GM19023 (cell line): ENCODE measurements at regions not wholly inside any gene's neighbourhood (a gene's known extent, or its start where the extent isn't known, plus 50 kb on each side); places are given as distances from the start of the nearest gene placed in this dataset.

Source experiments
- ATAC-seq: cut with Tn5 transposase; IDR thresholded peaks from one replicate; pipeline ENCODE4 v1.9.1; 2021; ENCODE audit warnings: mild to moderate bottlenecking, moderate library complexity; ENCODE audit not compliant: unreplicated experiment

GRCh38 chr14:51468523-51468922 lies 183.2 kb upstream of the FRMD6 start:
- no peak for ATAC-seq

GRCh38 chr14:51472881-51473280 lies 178.8 kb upstream of the FRMD6 start:
- no peak for ATAC-seq

GRCh38 chr14:51473351-51473750 lies 178.4 kb upstream of the FRMD6 start:
- ATAC-seq: no peak

GRCh38 chr14:51473808-51474565 lies 177.7 kb upstream of the FRMD6 start:
- ATAC-seq: no peak

GRCh38 chr14:51474854-51475253 lies 176.9 kb upstream of the FRMD6 start:
- no peak for ATAC-seq

- no peak for ATAC-seq
These were observed 173.5 kb upstream of the FRMD6 start for GRCh38 chr14:51478175-51478621.

GRCh38 chr14:51479584-51480325 lies 172.0 kb upstream of the FRMD6 start:
- no peak for ATAC-seq

GRCh38 chr14:51481643-51482042 lies 170.1 kb upstream of the FRMD6 start:
- ATAC-seq: no peak

- no peak for ATAC-seq
These were observed 169.6 kb upstream of the FRMD6 start for GRCh38 chr14:51482102-51482501.

- ATAC-seq: no peak
These were observed 167.2 kb upstream of the FRMD6 start for GRCh38 chr14:51484485-51484884.

GRCh38 chr14:51485733-51486132 lies 166.0 kb upstream of the FRMD6 start:
- no peak for ATAC-seq

- ATAC-seq: no peak
These were observed 163.9 kb upstream of the FRMD6 start for GRCh38 chr14:51487848-51488247.

- no peak for ATAC-seq
These were observed 163.0 kb upstream of the FRMD6 start for GRCh38 chr14:51488569-51489220.

- no peak for ATAC-seq
These were observed 161.5 kb upstream of the FRMD6 start for GRCh38 chr14:51490205-51490604.

- ATAC-seq: no peak
These were observed 160.6 kb upstream of the FRMD6 start for GRCh38 chr14:51491036-51491545.

GRCh38 chr14:51491776-51492175 lies 159.9 kb upstream of the FRMD6 start:
- no peak for ATAC-seq

GRCh38 chr14:51495319-51495718 lies 156.4 kb upstream of the FRMD6 start:
- ATAC-seq: no peak

GRCh38 chr14:51498411-51499227 lies 153.1 kb upstream of the FRMD6 start:
- no peak for ATAC-seq

GRCh38 chr14:51500776-51501175 lies 150.9 kb upstream of the FRMD6 start:
- ATAC-seq: no peak

- ATAC-seq: no peak
These were observed 150.0 kb upstream of the FRMD6 start for GRCh38 chr14:51501746-51502145.

- no peak for ATAC-seq
These were observed 147.0 kb upstream of the FRMD6 start for GRCh38 chr14:51504669-51505068.
